Activated naive CD4-positive, alpha-beta T cell treated with anti-CD3 and anti-CD28 coated beads, Interleukin-2, amount 50 U/mL, for 72 hours (primary cell): ENCODE measurements at regions not wholly inside any gene's neighbourhood (a gene's known extent, or its start where the extent isn't known, plus 50 kb on each side); places are given as distances from the start of the nearest gene placed in this dataset.
A peak's percentile ranks its signal among the peaks of the same experiment; 100 is the strongest.
"Not testable (repeated sequence)": the region's sequence is repeated elsewhere in the genome, so short reads cannot be mapped to it uniquely, and the experiment has no call there.

Experiments used
- ATAC-seq, 2 donors: fragments of 150-1000 bp; cut with Tn5 transposase; 2 replicates each; pipeline ENCODE4 v1.10.0; 2021; ENCODE audit warnings: mild to moderate bottlenecking in 2 of 2, moderate library complexity in 2 of 2
- DNase-seq, 2 donors: peaks; one replicate each; pipeline ENCODE4 v3.0.0; 2021 to 2022; ENCODE audit warnings: low spot score in 2 of 2
- H3K27ac Mint-ChIP-seq, 2 donors: one replicate each; pipeline ENCODE4 v1.8.0; 2022; ENCODE audit warnings: mild to moderate bottlenecking in 2 of 2, mixed read lengths in 2 of 2
- H3K36me3 Mint-ChIP-seq, 2 donors: one replicate each; pipeline ENCODE4 v1.8.0; 2022; ENCODE audit warnings: mixed read lengths in 2 of 2
- H3K9me3 Mint-ChIP-seq, 2 donors: one replicate each; pipeline ENCODE4 v1.8.0; 2022; ENCODE audit warnings: mixed read lengths in 2 of 2

- DNase-seq, ATAC-seq, H3K27ac Mint-ChIP-seq, H3K36me3 Mint-ChIP-seq, H3K9me3 Mint-ChIP-seq: not testable (repeated sequence)
Observed at GRCh38 chr4:137868067-137868466, 335.8 kb upstream of the PCDH18 start.

GRCh38 chr4:137866671-137867070, 334.4 kb upstream of the PCDH18 start:
- no peaks in the 10 kb centered on the region for H3K36me3 Mint-ChIP-seq
- H3K9me3 Mint-ChIP-seq, result peaks cover 0 to 6% of the 10 kb centered on the region in 2 donors
- ATAC-seq (no peak), DNase-seq (no peak)
- H3K27ac Mint-ChIP-seq, result no peak overlapping the region

GRCh38 chr4:137861682-137862081, 329.4 kb upstream of the PCDH18 start:
- H3K9me3 Mint-ChIP-seq, result no peaks in the 10 kb centered on the region
- ATAC-seq (no peak), DNase-seq (no peak)
- H3K27ac Mint-ChIP-seq, result no peak overlapping the region
- H3K36me3 Mint-ChIP-seq, result no peaks in the 10 kb centered on the region

GRCh38 chr4:137853424-137853823, 321.1 kb upstream of the PCDH18 start:
- Mint-ChIP-seq H3K27ac (no peak overlapping the region), H3K9me3 (peaks cover 5 to 12% of the 10 kb centered on the region in 2 donors)
- ATAC-seq, result no peak

GRCh38 chr4:137852326-137852725, 320.0 kb upstream of the PCDH18 start:
- Mint-ChIP-seq H3K27ac (no peak overlapping the region), H3K9me3 (peaks cover 7 to 12% of the 10 kb centered on the region in 2 donors), H3K36me3 (peaks cover 0 to 5% of the 10 kb centered on the region in 2 donors)
- DNase-seq (no peak), ATAC-seq (no peak)

More at GRCh38 chr4:137853424-137853823, 321.1 kb upstream of the PCDH18 start:
- no peak for DNase-seq
- H3K36me3 Mint-ChIP-seq, result peaks cover 0 to 5% of the 10 kb centered on the region in 2 donors

GRCh38 chr4:137851435-137851834, 319.1 kb upstream of the PCDH18 start:
- DNase-seq (no peak), ATAC-seq (no peak)

GRCh38 chr4:137827945-137828344, 295.7 kb upstream of the PCDH18 start:
- ATAC-seq, result not testable (repeated sequence)

More at GRCh38 chr4:137851435-137851834, 319.1 kb upstream of the PCDH18 start:
- peaks cover 10 to 12% of the 10 kb centered on the region in 2 donors for H3K9me3 Mint-ChIP-seq
- H3K36me3 Mint-ChIP-seq, result peaks cover 0 to 5% of the 10 kb centered on the region in 2 donors
- no peak overlapping the region for H3K27ac Mint-ChIP-seq

GRCh38 chr4:137825505-137825904, 293.2 kb upstream of the PCDH18 start:
- Mint-ChIP-seq H3K9me3 (peaks cover 10 to 14% of the 10 kb centered on the region in 2 donors), H3K27ac (no peak overlapping the region), H3K36me3 (peaks cover 0 to 3% of the 10 kb centered on the region in 2 donors)
- ATAC-seq (no peak), DNase-seq (no peak)

More at GRCh38 chr4:137827945-137828344, 295.7 kb upstream of the PCDH18 start:
- H3K27ac Mint-ChIP-seq, DNase-seq, H3K36me3 Mint-ChIP-seq: not testable (repeated sequence)
- H3K9me3 Mint-ChIP-seq, result peaks cover 17 to 20% of the 10 kb centered on the region in 2 donors

- ATAC-seq, result no peak
Observed at GRCh38 chr4:137823007-137823406, 290.7 kb upstream of the PCDH18 start.

GRCh38 chr4:137819964-137820383, 287.7 kb upstream of the PCDH18 start:
- peaks cover 7 to 19% of the 10 kb centered on the region in 2 donors for H3K9me3 Mint-ChIP-seq
- peak in 1 of 2 donors; percentile 32 for ATAC-seq
- H3K27ac Mint-ChIP-seq, result no peak overlapping the region
- no peak for DNase-seq
- no peaks in the 10 kb centered on the region for H3K36me3 Mint-ChIP-seq

More at GRCh38 chr4:137823007-137823406, 290.7 kb upstream of the PCDH18 start:
- H3K36me3 Mint-ChIP-seq, result no peaks in the 10 kb centered on the region
- H3K9me3 Mint-ChIP-seq, result peaks cover 10 to 16% of the 10 kb centered on the region in 2 donors
- DNase-seq, result no peak
- H3K27ac Mint-ChIP-seq, result no peak overlapping the region

- Mint-ChIP-seq H3K9me3 (peaks cover 4 to 12% of the 10 kb centered on the region in 2 donors), H3K27ac (no peak overlapping the region), H3K36me3 (no peaks in the 10 kb centered on the region)
- no peak for DNase-seq
- no peak for ATAC-seq
Observed at GRCh38 chr4:137812258-137812657, 280.0 kb upstream of the PCDH18 start.

GRCh38 chr4:137806420-137806819, 274.1 kb upstream of the PCDH18 start:
- no peak for DNase-seq
- no peak overlapping the region for H3K27ac Mint-ChIP-seq
- no peak for ATAC-seq
- no peaks in the 10 kb centered on the region for H3K36me3 Mint-ChIP-seq
- peaks cover 3 to 4% of the 10 kb centered on the region in 2 donors for H3K9me3 Mint-ChIP-seq

GRCh38 chr4:137804906-137805495, 272.7 kb upstream of the PCDH18 start:
- Mint-ChIP-seq H3K27ac (no peak overlapping the region), H3K9me3 (peaks cover 0 to 3% of the 10 kb centered on the region in 2 donors), H3K36me3 (no peaks in the 10 kb centered on the region)
- ATAC-seq (no peak), DNase-seq (no peak)

- ATAC-seq, result no peak
Observed at GRCh38 chr4:137800861-137801260, 268.6 kb upstream of the PCDH18 start.

GRCh38 chr4:137794764-137795254, 262.5 kb upstream of the PCDH18 start:
- DNase-seq (no peak), ATAC-seq (no peak)
- H3K9me3 Mint-ChIP-seq, result peaks cover 10 to 13% of the 10 kb centered on the region in 2 donors
- no peaks in the 10 kb centered on the region for H3K36me3 Mint-ChIP-seq
- no peak overlapping the region for H3K27ac Mint-ChIP-seq

More at GRCh38 chr4:137800861-137801260, 268.6 kb upstream of the PCDH18 start:
- Mint-ChIP-seq H3K9me3 (peaks cover 3% of the 10 kb centered on the region in 2 donors), H3K36me3 (no peaks in the 10 kb centered on the region), H3K27ac (no peak overlapping the region)
- no peak for DNase-seq

- H3K9me3 Mint-ChIP-seq, result peaks cover 16 to 26% of the 10 kb centered on the region in 2 donors
- not testable (repeated sequence) for ATAC-seq, H3K27ac Mint-ChIP-seq, DNase-seq, H3K36me3 Mint-ChIP-seq
Observed at GRCh38 chr4:137789263-137789662, 257.0 kb upstream of the PCDH18 start.

- not testable (repeated sequence) for ATAC-seq, H3K27ac Mint-ChIP-seq, H3K36me3 Mint-ChIP-seq, DNase-seq
- peaks cover 20 to 34% of the 10 kb centered on the region in 2 donors for H3K9me3 Mint-ChIP-seq
Observed at GRCh38 chr4:137783923-137784322, 251.6 kb upstream of the PCDH18 start.

- ATAC-seq (no peak), DNase-seq (no peak)
- Mint-ChIP-seq H3K9me3 (peaks cover 8 to 10% of the 10 kb centered on the region in 2 donors), H3K36me3 (no peaks in the 10 kb centered on the region), H3K27ac (no peak overlapping the region)
Observed at GRCh38 chr4:137775701-137776100, 243.4 kb upstream of the PCDH18 start.
